ENCODE measurements at regions not wholly inside any gene's neighbourhood (a gene's known extent, or its start where the extent isn't known, plus 50 kb on each side); places are given as distances from the start of the nearest gene placed in this dataset.
"Not testable (repeated sequence)": the region's sequence is repeated elsewhere in the genome, so short reads cannot be mapped to it uniquely, and the experiment has no call there.

- DNase-seq (no peak), ATAC-seq (no peak)
- intact Hi-C loops (cut with DNase I), result no loop called here
Observed at GRCh38 chr17:21595086-21595485, 97.2 kb upstream of the KCNJ18 start.

GRCh38 chr17:21602176-21602575 lies 90.1 kb upstream of the KCNJ18 start:
- DNase-seq (no peak), ATAC-seq (no peak)
- intact Hi-C loops (cut with DNase I), result no loop called here

- DNase-seq; intact Hi-C loops (cut with DNase I); ATAC-seq: not testable (repeated sequence)
Observed at GRCh38 chr17:21603292-21603691, 89.0 kb upstream of the KCNJ18 start.

- DNase-seq; intact Hi-C loops (cut with DNase I); ATAC-seq: not testable (repeated sequence)
Observed at GRCh38 chr17:21611443-21611842, 80.9 kb upstream of the KCNJ18 start.

GRCh38 chr17:21612123-21613070 lies 79.9 kb upstream of the KCNJ18 start:
- intact Hi-C loops (cut with DNase I); DNase-seq; ATAC-seq: not testable (repeated sequence)

GRCh38 chr17:21613071-21613429 lies 79.3 kb upstream of the KCNJ18 start:
- no peak for DNase-seq
- intact Hi-C loops (cut with DNase I), result no loop called here
- ATAC-seq, result no peak

- DNase-seq; ATAC-seq; intact Hi-C loops (cut with DNase I): not testable (repeated sequence)
Observed at GRCh38 chr17:21626987-21627386, 65.3 kb upstream of the KCNJ18 start.
